AG09319 (cell line): ENCODE measurements at regions not wholly inside any gene's neighbourhood (a gene's known extent, or its start where the extent isn't known, plus 50 kb on each side); places are given as distances from the start of the nearest gene placed in this dataset.

Source experiments
- DNase-seq: peaks from one replicate; pipeline ENCODE4 v3.0.0-alpha.2; 2010; ENCODE audit warnings: low read depth; ENCODE audit errors: extremely low read depth
- TF ChIP-seq, protein P1 (sequence below): IDR thresholded peaks from 2 replicates; pipeline ENCODE4 v1.5.1; 2011; ENCODE audit warnings: low read depth, mild to moderate bottlenecking, inconsistent platforms, low read length, moderate library complexity

DNA sequence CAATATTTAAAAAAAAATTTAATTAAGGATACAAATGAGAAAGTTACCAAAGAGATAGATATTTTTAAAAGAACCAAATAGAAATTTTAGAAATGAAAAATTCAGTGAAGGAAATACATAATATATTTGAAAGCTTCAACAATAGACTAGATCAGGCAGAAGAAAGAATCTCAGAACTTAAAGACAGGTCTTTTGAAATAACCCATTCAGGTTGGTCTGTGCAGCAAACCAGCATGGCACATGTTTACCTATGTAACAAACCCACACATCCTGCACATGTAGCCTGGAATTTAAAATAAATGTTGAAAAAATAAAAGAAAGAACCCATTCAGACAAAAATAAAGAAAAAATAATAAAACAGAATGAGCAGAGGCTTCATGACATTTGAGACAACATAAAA is 221.1 kb upstream of the ID4 start:
- no peak for DNase-seq
- TF ChIP-seq, protein P1, sequence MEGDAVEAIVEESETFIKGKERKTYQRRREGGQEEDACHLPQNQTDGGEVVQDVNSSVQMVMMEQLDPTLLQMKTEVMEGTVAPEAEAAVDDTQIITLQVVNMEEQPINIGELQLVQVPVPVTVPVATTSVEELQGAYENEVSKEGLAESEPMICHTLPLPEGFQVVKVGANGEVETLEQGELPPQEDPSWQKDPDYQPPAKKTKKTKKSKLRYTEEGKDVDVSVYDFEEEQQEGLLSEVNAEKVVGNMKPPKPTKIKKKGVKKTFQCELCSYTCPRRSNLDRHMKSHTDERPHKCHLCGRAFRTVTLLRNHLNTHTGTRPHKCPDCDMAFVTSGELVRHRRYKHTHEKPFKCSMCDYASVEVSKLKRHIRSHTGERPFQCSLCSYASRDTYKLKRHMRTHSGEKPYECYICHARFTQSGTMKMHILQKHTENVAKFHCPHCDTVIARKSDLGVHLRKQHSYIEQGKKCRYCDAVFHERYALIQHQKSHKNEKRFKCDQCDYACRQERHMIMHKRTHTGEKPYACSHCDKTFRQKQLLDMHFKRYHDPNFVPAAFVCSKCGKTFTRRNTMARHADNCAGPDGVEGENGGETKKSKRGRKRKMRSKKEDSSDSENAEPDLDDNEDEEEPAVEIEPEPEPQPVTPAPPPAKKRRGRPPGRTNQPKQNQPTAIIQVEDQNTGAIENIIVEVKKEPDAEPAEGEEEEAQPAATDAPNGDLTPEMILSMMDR: no peak

DNA sequence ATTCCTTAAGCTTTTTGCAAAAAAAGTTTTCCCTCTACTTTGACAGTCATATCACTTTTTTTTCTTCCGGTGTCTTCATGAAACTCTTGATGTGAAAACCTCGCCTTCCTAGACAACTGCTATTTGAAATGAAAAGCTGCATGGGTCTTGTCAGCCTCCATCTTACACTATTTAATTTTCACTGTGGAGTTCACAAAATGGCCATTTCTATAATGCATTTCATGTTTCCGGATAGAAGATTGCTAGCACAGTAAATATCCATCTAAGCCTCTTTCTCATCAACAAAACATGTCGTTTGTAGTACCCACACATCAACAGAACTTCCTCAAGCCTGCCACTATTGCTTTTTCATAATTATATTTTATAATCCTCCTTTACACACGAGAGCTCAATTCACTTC is 204.9 kb upstream of the ID4 start:
- TF ChIP-seq, protein P1: no peak
- DNase-seq: no peak

DNA sequence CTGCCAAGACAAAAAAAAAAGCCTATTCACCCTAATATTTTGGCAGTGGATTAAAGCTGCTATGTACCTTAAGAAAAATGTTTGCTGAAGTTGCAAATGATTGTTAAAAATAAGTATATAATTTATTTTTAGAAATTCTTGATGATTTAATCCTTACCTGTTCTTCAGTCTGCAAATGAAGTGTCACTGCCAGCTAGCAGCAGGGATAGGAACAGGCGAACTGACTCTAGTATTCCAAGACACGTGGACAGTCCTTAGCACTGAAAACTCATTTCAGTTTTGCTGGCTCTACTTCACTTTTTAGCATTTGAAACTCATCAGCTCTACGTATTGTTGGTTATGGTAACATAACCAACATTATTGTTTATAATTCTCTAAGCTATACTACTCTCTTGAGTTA is 204.4 kb upstream of the ID4 start:
- DNase-seq: no peak

DNA sequence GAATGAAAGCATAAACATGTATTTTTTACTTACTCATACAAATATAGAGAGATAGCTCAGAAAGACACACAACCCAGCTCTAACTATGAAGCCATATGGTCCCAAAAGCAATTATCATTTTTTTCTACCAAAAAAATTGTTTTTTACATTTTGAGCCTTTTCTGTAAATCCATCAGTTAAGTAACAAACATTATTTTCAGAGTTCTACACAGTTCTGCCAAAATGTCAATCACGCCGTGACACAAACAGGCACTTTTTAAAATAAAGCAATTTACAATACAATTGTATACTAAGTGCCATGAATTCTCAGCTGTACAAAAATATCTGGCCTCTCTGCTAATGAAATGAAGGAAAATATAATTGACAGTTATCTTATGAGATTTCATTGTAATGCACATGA is 201.4 kb upstream of the ID4 start:
- no peak for DNase-seq
- TF ChIP-seq, protein P1: no peak

More for the DNA sequence above, 204.4 kb upstream of the ID4 start:
- TF ChIP-seq, protein P1: no peak

DNA sequence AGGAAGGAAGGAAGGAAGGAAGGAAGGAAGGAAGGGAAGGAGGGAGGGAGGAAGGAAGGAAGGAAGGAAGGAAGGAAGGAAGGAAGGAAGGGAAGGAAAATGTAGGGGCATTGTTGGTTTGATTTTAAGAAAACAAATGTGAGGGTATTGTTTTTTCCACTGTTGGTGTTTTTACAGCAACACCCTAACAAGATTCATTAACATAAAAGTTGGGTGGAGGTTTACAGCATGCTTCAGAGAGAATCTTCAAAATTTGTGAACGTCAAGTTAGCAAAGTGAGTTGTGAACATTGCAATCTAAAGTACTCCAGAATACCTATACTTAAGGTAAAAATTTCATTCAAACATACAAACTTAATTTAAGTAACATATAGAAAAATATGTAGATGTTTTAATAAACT is 200.2 kb upstream of the ID4 start:
- no peak for DNase-seq
- TF ChIP-seq, protein P1: no peak

DNA sequence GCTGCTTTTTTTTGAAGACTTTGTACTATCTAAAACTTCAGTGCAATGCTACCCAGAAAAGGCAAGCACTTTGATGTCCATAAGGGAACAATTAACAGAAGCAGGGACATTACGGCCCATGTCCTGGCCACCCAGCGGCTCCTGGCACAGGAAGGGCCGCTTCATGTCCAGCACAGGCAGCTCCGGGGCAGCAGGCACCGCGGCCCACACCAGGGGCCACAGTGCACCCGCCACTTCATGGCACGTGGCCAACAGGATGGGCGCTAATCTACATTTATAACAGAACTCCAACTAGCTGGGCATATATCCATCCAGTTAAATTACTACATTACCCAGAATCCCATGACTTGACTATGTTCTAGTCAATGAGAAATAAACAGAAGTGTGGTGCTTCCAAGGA is 198.2 kb upstream of the ID4 start:
- no peak for DNase-seq
- TF ChIP-seq, protein P1: no peak

DNA sequence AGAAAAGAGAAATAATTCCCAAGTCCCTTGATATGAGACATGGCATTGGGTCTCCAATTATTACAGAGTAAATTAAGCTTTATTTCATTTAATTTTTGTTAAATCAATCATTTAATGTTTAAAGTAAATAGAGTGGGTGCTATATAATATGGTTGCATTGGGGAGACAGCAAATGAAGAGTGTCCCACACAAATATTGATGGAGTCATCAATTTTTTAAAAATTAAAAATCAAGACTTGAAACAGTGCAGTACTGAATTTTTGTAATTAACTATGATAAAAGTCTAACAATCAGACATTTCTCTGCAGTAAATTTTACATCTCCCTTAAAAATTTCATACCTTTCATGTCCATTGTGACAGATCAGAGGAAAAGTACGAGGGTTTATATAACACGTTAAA is 193.9 kb upstream of the ID4 start:
- no peak for DNase-seq
- TF ChIP-seq, protein P1: no peak
